Cardiac muscle cell (in vitro differentiated cells and primary cell): ENCODE measurements at regions not wholly inside any gene's neighbourhood (a gene's known extent, or its start where the extent isn't known, plus 50 kb on each side); places are given as distances from the start of the nearest gene placed in this dataset.

Experiments
- DNase-seq, 2 donors: peaks; one replicate each; pipeline versions ENCODE4 v3.0.0 to v3.0.0-alpha.2; 2010 to 2017; ENCODE audit warnings: low read depth in 1 of 2, low spot score in 1 of 2
- H3K27ac ChIP-seq: fragments of 200-600 bp; sonication (generic); 2 replicates; pipeline ENCODE4 v1.5.1; 2016
- H3K27me3 ChIP-seq: fragments of 200-600 bp; sonication (generic); 2 replicates; pipeline ENCODE4 v1.6.0; 2016; ENCODE audit warnings: control low read depth
- H3K36me3 ChIP-seq: fragments of 200-600 bp; sonication (generic); 2 replicates; pipeline ENCODE4 v1.5.1; 2016; ENCODE audit warnings: control low read depth
- H3K4me1 ChIP-seq: fragments of 200-600 bp; sonication (generic); 2 replicates; pipeline ENCODE4 v1.8.1; 2017; ENCODE audit warnings: low read depth, mild to moderate bottlenecking, mixed run types
- H3K4me3 ChIP-seq: fragments of 200-600 bp; sonication (generic); 2 replicates; pipeline ENCODE4 v1.5.1; 2016; ENCODE audit warnings: mild to moderate bottlenecking
- H3K9me3 ChIP-seq: fragments of 200-600 bp; sonication (generic); 2 replicates; pipeline ENCODE4 v1.5.1; 2017; ENCODE audit warnings: low read depth, mild to moderate bottlenecking, control low read depth
- TF ChIP-seq, protein P1 (sequence below): IDR thresholded peaks from 2 replicates; pipeline ENCODE4 v1.5.1; 2012; ENCODE audit warnings: low read depth, mild to moderate bottlenecking, low read length

DNA sequence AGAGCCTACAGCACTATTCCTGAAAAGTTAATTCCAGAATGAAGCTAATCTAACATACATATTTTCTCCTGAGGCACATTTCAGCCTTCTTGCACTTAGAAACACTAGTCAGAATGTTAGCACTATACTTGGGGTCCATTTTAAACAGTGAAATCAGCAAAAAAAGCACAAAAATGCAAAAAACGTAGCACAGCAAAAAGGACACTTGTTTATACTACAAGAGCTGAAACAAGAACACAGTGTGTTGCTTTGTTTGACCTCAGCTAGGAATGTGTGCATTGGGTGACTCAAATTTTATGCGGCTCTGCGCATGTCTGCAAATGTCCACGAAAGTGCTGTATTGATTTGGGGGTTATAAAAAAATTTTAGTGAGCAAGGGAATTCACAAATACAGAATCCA, 226.2 kb downstream of the KCNRG start:
- TF ChIP-seq, protein P1, sequence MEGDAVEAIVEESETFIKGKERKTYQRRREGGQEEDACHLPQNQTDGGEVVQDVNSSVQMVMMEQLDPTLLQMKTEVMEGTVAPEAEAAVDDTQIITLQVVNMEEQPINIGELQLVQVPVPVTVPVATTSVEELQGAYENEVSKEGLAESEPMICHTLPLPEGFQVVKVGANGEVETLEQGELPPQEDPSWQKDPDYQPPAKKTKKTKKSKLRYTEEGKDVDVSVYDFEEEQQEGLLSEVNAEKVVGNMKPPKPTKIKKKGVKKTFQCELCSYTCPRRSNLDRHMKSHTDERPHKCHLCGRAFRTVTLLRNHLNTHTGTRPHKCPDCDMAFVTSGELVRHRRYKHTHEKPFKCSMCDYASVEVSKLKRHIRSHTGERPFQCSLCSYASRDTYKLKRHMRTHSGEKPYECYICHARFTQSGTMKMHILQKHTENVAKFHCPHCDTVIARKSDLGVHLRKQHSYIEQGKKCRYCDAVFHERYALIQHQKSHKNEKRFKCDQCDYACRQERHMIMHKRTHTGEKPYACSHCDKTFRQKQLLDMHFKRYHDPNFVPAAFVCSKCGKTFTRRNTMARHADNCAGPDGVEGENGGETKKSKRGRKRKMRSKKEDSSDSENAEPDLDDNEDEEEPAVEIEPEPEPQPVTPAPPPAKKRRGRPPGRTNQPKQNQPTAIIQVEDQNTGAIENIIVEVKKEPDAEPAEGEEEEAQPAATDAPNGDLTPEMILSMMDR = no peak
- no peaks in the 10 kb centered on the region for H3K36me3 ChIP-seq
- no peak overlapping the region for H3K4me3 ChIP-seq
- H3K4me1 ChIP-seq = no peaks in the 10 kb centered on the region
- no peak overlapping the region for H3K27ac ChIP-seq
- DNase-seq = no peak
- H3K27me3 ChIP-seq = no peaks in the 10 kb centered on the region
- no peaks in the 10 kb centered on the region for H3K9me3 ChIP-seq

GRCh38 chr13:50243931-50244330, 228.7 kb downstream of the KCNRG start:
- no peaks in the 10 kb centered on the region for H3K4me1 ChIP-seq
- no peak overlapping the region for H3K27ac ChIP-seq
- H3K4me3 ChIP-seq = no peak overlapping the region
- TF ChIP-seq, protein P1 = no peak
- no peaks in the 10 kb centered on the region for H3K27me3 ChIP-seq
- no peaks in the 10 kb centered on the region for H3K36me3 ChIP-seq
- no peaks in the 10 kb centered on the region for H3K9me3 ChIP-seq
- DNase-seq = no peak

DNA sequence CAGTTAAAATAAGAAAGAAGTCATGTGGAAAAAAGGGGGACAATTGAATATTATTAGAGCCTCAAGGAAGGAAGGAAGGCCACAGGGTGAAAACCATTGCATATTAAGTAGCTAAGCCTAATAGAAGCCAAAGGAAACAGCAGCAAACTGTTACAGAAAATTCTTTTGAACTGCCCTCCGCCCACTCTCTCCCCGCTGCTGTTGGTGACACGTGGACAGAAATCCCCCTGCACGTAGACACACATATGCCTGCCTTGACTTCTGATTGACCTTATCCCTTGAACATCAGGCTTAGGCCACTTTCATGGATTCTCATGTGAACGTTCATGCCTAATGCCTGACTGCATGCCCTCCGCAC, 229.1 kb downstream of the KCNRG start:
- TF ChIP-seq, protein P1 = no peak
- Histone ChIP-seq H3K36me3 (no peaks in the 10 kb centered on the region), H3K27ac (no peak overlapping the region), H3K9me3 (no peaks in the 10 kb centered on the region), H3K27me3 (no peaks in the 10 kb centered on the region), H3K4me1 (no peaks in the 10 kb centered on the region), H3K4me3 (no peak overlapping the region)
- no peak for DNase-seq

- Histone ChIP-seq H3K4me1 (no peaks in the 10 kb centered on the region), H3K27ac (no peak overlapping the region)
These were observed 229.7 kb downstream of the KCNRG start for GRCh38 chr13:50244713-50245574.

DNA sequence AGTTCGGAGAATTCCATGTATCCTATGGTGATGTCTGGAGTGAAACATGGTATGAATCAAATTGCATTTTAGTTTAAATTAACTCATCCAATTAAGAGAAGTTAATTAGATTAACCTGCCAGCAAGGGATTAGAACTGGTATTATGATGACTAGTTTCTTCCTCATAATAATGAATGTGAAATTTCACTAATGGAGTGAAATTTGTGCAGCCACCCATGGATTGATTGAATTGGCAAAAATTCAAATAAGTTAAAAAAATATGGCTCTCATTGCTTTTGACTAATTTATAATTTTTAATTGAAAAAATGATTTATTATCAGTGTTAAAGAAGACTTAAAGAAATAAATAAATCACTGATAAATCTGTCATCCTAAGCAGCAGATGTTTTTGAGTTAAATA, 232.0 kb downstream of the KCNRG start:
- DNase-seq = no peak
- TF ChIP-seq, protein P1 = no peak
- H3K27me3 ChIP-seq = no peaks in the 10 kb centered on the region
- no peak overlapping the region for H3K27ac ChIP-seq
- H3K9me3 ChIP-seq = no peaks in the 10 kb centered on the region
- no peaks in the 10 kb centered on the region for H3K4me1 ChIP-seq
- no peaks in the 10 kb centered on the region for H3K36me3 ChIP-seq
- no peak overlapping the region for H3K4me3 ChIP-seq

More at GRCh38 chr13:50244713-50245574, 229.7 kb downstream of the KCNRG start:
- H3K36me3 ChIP-seq = no peaks in the 10 kb centered on the region
- TF ChIP-seq, protein P1 = no peak
- no peaks in the 10 kb centered on the region for H3K27me3 ChIP-seq
- DNase-seq = peak in 1 of 2 donors; percentile 59
- no peaks in the 10 kb centered on the region for H3K9me3 ChIP-seq
- no peak overlapping the region for H3K4me3 ChIP-seq
